Omental fat pad (tissue), 3 donors: ENCODE measurements at regions not wholly inside any gene's neighbourhood (a gene's known extent, or its start where the extent isn't known, plus 50 kb on each side); places are given as distances from the start of the nearest gene placed in this dataset.

Experiments used
- ATAC-seq: fragments of 150-250 bp; one replicate; pipeline ENCODE4 v1.9.1; 2016; ENCODE audit warnings: mild to moderate bottlenecking, moderate library complexity; ENCODE audit not compliant: low FRiP score
- DNase-seq: peaks from one replicate; pipeline ENCODE4 v3.0.0-alpha.2; 2019; ENCODE audit warnings: low spot score
- TF ChIP-seq, protein P1 (sequence below), 3 donors: fragments of 450-650 bp; IDR thresholded peaks; one replicate each; pipeline ENCODE4 v1.5.1; 2016 to 2017; ENCODE audit warnings: antibody characterized with exemption in 3 of 3, mild to moderate bottlenecking in 3 of 3, moderate library complexity in 2 of 3

DNA sequence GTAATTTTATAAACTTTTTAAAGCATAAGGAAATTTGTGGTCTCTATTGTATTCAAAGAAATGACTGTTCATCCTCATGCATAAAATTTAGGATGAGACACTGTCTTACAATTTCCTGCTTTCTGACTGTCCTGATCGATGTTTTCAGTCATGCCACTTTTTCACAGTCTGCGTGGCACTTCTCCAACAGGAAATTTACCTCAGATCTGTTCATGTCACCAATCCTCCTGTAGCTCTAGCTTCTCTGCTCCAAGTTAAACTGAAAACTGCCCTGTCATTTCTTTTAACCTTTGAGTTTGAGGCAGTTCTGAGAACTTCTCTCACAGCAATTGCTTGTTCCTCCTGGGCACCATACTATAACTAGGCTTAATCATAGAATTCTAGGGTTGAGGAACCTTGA lies 455.1 kb downstream of the EFNA5 start:
- TF ChIP-seq, protein P1, sequence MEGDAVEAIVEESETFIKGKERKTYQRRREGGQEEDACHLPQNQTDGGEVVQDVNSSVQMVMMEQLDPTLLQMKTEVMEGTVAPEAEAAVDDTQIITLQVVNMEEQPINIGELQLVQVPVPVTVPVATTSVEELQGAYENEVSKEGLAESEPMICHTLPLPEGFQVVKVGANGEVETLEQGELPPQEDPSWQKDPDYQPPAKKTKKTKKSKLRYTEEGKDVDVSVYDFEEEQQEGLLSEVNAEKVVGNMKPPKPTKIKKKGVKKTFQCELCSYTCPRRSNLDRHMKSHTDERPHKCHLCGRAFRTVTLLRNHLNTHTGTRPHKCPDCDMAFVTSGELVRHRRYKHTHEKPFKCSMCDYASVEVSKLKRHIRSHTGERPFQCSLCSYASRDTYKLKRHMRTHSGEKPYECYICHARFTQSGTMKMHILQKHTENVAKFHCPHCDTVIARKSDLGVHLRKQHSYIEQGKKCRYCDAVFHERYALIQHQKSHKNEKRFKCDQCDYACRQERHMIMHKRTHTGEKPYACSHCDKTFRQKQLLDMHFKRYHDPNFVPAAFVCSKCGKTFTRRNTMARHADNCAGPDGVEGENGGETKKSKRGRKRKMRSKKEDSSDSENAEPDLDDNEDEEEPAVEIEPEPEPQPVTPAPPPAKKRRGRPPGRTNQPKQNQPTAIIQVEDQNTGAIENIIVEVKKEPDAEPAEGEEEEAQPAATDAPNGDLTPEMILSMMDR (IDR thresholded peaks at IDR 0.05), result no peak
- ATAC-seq, result no peak
- no peak for DNase-seq

DNA sequence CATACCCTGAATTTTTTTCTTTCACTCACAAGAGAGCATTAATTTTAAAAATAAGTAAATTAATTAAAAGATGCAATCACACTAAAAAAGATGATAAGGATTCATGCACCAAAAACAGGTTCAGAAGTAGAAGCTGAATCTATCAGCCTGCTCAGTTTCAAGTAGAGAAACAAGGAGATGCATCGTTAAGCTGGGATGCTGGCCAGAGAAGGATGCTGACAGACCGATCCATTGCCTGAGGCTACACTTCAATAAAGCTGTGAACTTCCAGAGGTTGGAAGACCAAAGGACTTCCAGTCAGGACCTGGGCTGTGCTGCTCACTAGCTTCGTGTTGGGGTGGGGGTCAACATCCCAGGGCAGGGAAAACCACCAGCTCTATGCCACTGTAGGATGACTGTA lies 457.7 kb downstream of the EFNA5 start:
- DNase-seq, result no peak
- no peak for ATAC-seq
- TF ChIP-seq, protein P1 (IDR thresholded peaks at IDR 0.05), result no peak

DNA sequence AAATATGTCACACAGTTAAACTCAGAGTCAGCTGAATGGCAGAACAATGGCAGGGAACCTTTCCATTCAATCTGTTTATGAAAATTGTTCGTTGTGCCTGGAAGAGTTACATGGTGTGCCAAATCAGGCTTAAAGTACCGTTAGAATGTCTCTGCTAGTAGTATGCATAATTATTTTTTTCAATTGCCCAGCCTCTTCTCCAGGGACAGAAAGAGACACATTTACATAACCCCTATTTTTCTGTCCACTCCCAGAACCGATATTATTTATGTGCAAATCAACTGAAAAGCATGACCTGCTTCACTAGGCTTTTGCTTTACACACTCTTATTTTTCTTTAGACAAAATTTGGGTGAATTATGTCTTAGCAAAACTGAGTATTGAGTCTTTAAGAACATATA lies 459.1 kb downstream of the EFNA5 start:
- TF ChIP-seq, protein P1 (IDR thresholded peaks at IDR 0.05), result no peak
- ATAC-seq, result no peak
- no peak for DNase-seq

DNA sequence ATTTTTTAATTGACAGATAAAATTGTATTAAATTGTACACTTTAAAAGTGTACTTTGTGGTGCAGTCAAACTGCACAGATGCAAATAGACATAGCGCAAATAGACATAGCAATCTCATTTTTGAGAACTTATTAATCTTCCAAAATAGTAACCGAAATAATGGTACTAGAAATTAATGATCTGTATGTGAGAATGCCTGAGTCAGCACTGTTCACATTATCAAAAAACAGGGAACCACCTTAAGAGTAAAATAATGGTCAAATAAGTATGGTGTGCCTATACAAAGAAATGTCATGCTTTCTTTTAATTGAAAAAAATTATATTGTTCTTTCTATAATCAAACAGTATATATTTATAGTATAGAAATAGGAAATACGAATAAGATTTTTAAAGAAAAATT lies 461.9 kb downstream of the EFNA5 start:
- TF ChIP-seq, protein P1 (IDR thresholded peaks at IDR 0.05), result no peak
- no peak for DNase-seq
- no peak for ATAC-seq

DNA sequence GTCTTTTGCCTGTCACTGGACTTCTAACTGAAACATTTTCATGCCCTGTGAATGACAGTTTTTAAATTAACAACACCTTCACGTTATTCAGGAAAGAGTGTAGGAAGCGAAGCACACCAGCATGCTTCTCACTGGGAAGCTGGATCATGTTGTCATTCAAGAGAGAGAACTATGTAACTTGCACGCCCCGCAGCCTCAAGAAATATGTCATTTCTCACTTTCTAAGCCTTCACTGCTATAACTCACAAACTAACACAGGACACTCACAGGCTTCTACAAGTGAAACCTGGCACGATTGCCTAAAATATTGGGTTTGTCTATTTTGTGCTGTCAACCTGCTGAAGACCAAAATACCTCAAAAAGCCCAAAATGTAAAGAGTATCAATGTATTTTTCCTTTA lies 466.3 kb downstream of the EFNA5 start:
- ATAC-seq (no peak), DNase-seq (no peak)
- TF ChIP-seq, protein P1 (IDR thresholded peaks at IDR 0.05), result no peak

DNA sequence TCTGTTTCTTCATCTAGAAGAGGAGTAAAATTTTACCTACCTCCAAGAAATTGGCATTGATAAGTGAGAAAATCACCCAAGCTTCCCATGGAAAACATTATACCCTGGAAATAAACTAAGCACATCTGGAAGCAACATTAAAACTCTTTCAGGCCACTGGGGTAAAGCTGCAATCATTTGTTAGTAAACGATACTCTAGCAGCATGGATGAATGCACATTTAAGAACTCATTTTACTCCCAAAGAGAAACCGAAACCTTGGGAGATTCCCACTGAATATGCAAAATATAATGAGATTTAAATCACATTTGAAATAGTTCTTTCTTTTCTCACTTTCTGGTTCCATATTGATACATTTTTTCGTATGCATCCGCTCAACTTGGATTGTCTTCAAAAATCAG lies 467.5 kb downstream of the EFNA5 start:
- TF ChIP-seq, protein P1 (IDR thresholded peaks at IDR 0.05), result no peak
- DNase-seq (no peak), ATAC-seq (no peak)

DNA sequence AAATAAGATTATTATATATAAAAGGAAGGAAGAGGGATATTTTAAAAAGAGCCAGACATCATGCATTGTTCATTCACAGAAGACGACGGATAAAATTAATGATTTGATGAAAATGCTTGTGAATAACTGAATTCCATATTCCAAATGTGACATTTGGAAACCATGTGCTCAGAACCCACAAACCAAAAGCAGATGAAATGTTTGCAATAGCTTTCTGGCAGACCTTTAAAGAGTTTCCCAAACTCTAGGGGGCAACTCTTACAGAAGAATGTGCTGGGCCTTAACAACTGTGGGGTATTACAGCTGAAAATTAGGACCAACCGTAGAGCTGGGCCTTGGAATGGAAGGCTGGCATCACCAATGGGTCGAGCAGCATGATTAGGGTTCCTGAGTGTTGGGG lies 471.0 kb downstream of the EFNA5 start:
- TF ChIP-seq, protein P1 (IDR thresholded peaks at IDR 0.05), result no peak
- no peak for ATAC-seq
- no peak for DNase-seq
